H9 (cell line): ENCODE measurements at regions not wholly inside any gene's neighbourhood (a gene's known extent, or its start where the extent isn't known, plus 50 kb on each side); places are given as distances from the start of the nearest gene placed in this dataset.

Experiments used
- DNase-seq: peaks from one replicate; pipeline ENCODE4 v3.0.0-alpha.2; 2017
- H2AFZ ChIP-seq: one replicate; pipeline ENCODE4 v1.6.1; 2013; ENCODE audit warnings: mild to moderate bottlenecking, low read length, control low read depth, moderate library complexity
- H2AK5ac ChIP-seq: 2 replicates; pipeline ENCODE4 v1.6.1; 2013; ENCODE audit warnings: low read length, control low read depth, mixed read lengths; ENCODE audit not compliant: insufficient read length
- H2BK120ac ChIP-seq: one replicate; pipeline ENCODE4 v1.6.1; 2013; ENCODE audit warnings: low read depth, mild to moderate bottlenecking, low read length, control low read depth, inconsistent platforms; ENCODE audit not compliant: poor library complexity, severe bottlenecking
- H2BK12ac ChIP-seq: 2 replicates; pipeline ENCODE4 v1.6.1; 2013; ENCODE audit warnings: low read length, control low read depth, mixed read lengths, low read depth; ENCODE audit not compliant: insufficient read length
- H2BK15ac ChIP-seq: 2 replicates; pipeline ENCODE4 v1.6.1; 2013; ENCODE audit warnings: low read depth, low read length, control low read depth
- H2BK20ac ChIP-seq: one replicate; pipeline ENCODE4 v1.6.1; 2013; ENCODE audit warnings: low read depth, mild to moderate bottlenecking, low read length, control low read depth, inconsistent platforms; ENCODE audit not compliant: poor library complexity, severe bottlenecking
- H2BK5ac ChIP-seq: 2 replicates; pipeline ENCODE4 v1.6.1; 2013; ENCODE audit warnings: low read length, control low read depth, mixed read lengths; ENCODE audit not compliant: insufficient read length
- H3K14ac ChIP-seq: 2 replicates; pipeline ENCODE4 v1.6.1; 2013; ENCODE audit warnings: low read length, control low read depth; ENCODE audit not compliant: insufficient read depth
- H3K18ac ChIP-seq: 2 replicates; pipeline ENCODE4 v1.6.1; 2013; ENCODE audit warnings: low read depth, mild to moderate bottlenecking, mixed read lengths, low read length, control low read depth; ENCODE audit not compliant: insufficient read length
- H3K23ac ChIP-seq: 2 replicates; pipeline ENCODE4 v1.6.1; 2013; ENCODE audit warnings: low read length, control low read depth, mixed read lengths, low read depth; ENCODE audit not compliant: insufficient read length
- H3K23me2 ChIP-seq: 2 replicates; pipeline ENCODE4 v1.6.1; 2013; ENCODE audit warnings: low read depth, mild to moderate bottlenecking, mixed read lengths, low read length, control low read depth; ENCODE audit not compliant: insufficient read length, poor library complexity, severe bottlenecking
- H3K27ac ChIP-seq: 2 replicates; pipeline ENCODE4 v1.5.1; 2013; ENCODE audit warnings: low read length, control low read depth, mixed read lengths, low read depth; ENCODE audit not compliant: insufficient read length
- H3K27me3 ChIP-seq: 2 replicates; pipeline ENCODE4 v1.6.1; 2013; ENCODE audit warnings: low read length, control low read depth, inconsistent platforms; ENCODE audit not compliant: insufficient read depth
- H3K4ac ChIP-seq: 2 replicates; pipeline ENCODE4 v1.6.1; 2013; ENCODE audit warnings: low read depth, mild to moderate bottlenecking, control low read depth, inconsistent platforms, low read length, moderate library complexity
- H3K4me1 ChIP-seq: 2 replicates; pipeline ENCODE4 v1.6.1; 2013; ENCODE audit warnings: low read length, control low read depth, inconsistent platforms; ENCODE audit not compliant: insufficient read depth
- H3K4me2 ChIP-seq: 2 replicates; pipeline ENCODE4 v1.6.1; 2013; ENCODE audit warnings: low read length, control low read depth, mixed read lengths; ENCODE audit not compliant: insufficient read length, insufficient read depth
- H3K56ac ChIP-seq: 2 replicates; pipeline ENCODE4 v1.6.1; 2013; ENCODE audit warnings: low read depth, mild to moderate bottlenecking, mixed read lengths, low read length, control low read depth; ENCODE audit not compliant: insufficient read length
- H3K79me1 ChIP-seq: 2 replicates; pipeline ENCODE4 v1.6.1; 2013; ENCODE audit warnings: low read depth, mild to moderate bottlenecking, moderate library complexity, low read length, control low read depth, inconsistent platforms; ENCODE audit not compliant: insufficient read depth, poor library complexity, severe bottlenecking
- H3K79me2 ChIP-seq: 2 replicates; pipeline ENCODE4 v1.6.1; 2013; ENCODE audit warnings: low read length, control low read depth, inconsistent platforms; ENCODE audit not compliant: insufficient read depth
- H3K9ac ChIP-seq: 2 replicates; pipeline ENCODE4 v1.6.1; 2013; ENCODE audit warnings: low read length, control low read depth, mixed read lengths; ENCODE audit not compliant: insufficient read length; ENCODE audit errors: extremely low read depth
- H3K9me3 ChIP-seq: one replicate; pipeline ENCODE4 v1.6.1; 2013; ENCODE audit warnings: low read depth, low read length, inconsistent platforms; ENCODE audit not compliant: control insufficient read depth
- H3T11ph ChIP-seq: one replicate; pipeline ENCODE4 v1.6.1; 2013; ENCODE audit warnings: mild to moderate bottlenecking, low read length, control low read depth, inconsistent platforms
- H4K20me1 ChIP-seq: one replicate; pipeline ENCODE4 v1.6.1; 2013; ENCODE audit not compliant: control insufficient read depth, insufficient read length, insufficient read depth
- H4K5ac ChIP-seq: 2 replicates; pipeline ENCODE4 v1.6.1; 2013; ENCODE audit warnings: low read depth, mild to moderate bottlenecking, mixed read lengths, low read length, control low read depth; ENCODE audit not compliant: insufficient read length
- H4K8ac ChIP-seq: replicated peaks from 2 replicates; pipeline ENCODE4 v1.6.1; 2013; ENCODE audit warnings: low read length, control low read depth, mixed read lengths, low read depth; ENCODE audit not compliant: insufficient read length
- H4K91ac ChIP-seq: 2 replicates; pipeline ENCODE4 v1.6.1; 2013; ENCODE audit warnings: low read depth, mild to moderate bottlenecking, moderate library complexity, mixed read lengths, low read length, control low read depth; ENCODE audit not compliant: insufficient read length
- H3K27ac Mint-ChIP-seq, 3 experiments: 2 replicates in 2 of 3; 3 replicates in 1 of 3; pipeline ENCODE4 v1.8.0; 2020 to 2021; ENCODE audit warnings: mixed read lengths in 3 of 3, mild to moderate bottlenecking in 1 of 3, moderate library complexity in 1 of 3
- H3K27me3 Mint-ChIP-seq: 2 replicates; pipeline ENCODE4 v1.8.0; 2021; ENCODE audit warnings: low read depth, mild to moderate bottlenecking, moderate library complexity, mixed read lengths
- H3K36me3 Mint-ChIP-seq, 3 experiments: 2 replicates in 2 of 3; 3 replicates in 1 of 3; pipeline ENCODE4 v1.8.0; 2020 to 2021; ENCODE audit warnings: low read depth in 3 of 3, mixed read lengths in 3 of 3; ENCODE audit not compliant: insufficient read depth in 1 of 3
- H3K4me1 Mint-ChIP-seq, 2 experiments: 2 replicates each; pipeline ENCODE4 v1.8.0; 2020; ENCODE audit warnings: mixed read lengths in 2 of 2
- H3K4me3 Mint-ChIP-seq, 2 experiments: 2 replicates in 1 of 2; 3 replicates in 1 of 2; pipeline ENCODE4 v1.8.0; 2020 to 2021; ENCODE audit warnings: mild to moderate bottlenecking in 2 of 2, mixed read lengths in 2 of 2, moderate library complexity in 1 of 2
- H3K9me3 Mint-ChIP-seq, 2 experiments: 2 replicates in 1 of 2; 3 replicates in 1 of 2; pipeline ENCODE4 v1.8.0; 2020; ENCODE audit warnings: mild to moderate bottlenecking in 2 of 2, mixed read lengths in 2 of 2, moderate library complexity in 1 of 2
- WGBS: extraction: QIAGEN DNeasy Blood & Tissue Kit; methylation state at CpG from one replicate; pipeline ENCODE4 v1.1.7; 2013; ENCODE audit warnings: missing lambda C conversion rate, low lambda C conversion rate, mixed read lengths; ENCODE audit not compliant: insufficient read length; ENCODE audit errors: extremely low coverage; 5-methylcytosine and 5-hydroxymethylcytosine counted together
- TF ChIP-seq, protein P1 (sequence below): fragments of 200-600 bp; sonication (generic); conservative IDR thresholded peaks from 3 replicates; pipeline ENCODE4 v1.8.0; 2021; ENCODE audit warnings: antibody characterized with exemption, mild to moderate bottlenecking

DNA sequence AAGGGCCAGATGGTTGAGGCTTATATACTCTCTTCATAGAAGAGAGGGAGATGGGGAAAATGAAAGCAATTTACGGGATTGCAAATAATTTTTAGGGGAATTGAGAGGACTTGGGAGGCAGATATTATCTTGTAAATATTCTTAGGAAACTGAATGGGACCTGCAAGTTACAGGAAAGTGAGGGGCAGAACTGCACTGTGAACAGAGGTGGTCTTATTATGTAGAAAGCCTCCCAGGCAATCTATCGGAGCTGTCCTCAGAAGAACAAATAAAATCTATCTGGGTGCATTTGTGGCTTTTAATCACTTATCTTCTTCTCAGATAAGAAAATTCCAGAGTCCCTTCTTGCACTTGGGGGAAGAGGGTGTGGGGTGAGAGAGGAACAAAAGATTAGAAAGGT, 223.5 kb downstream of the RHOU start:
- H4K5ac ChIP-seq: no peak overlapping the region
- H2BK15ac ChIP-seq: no peak overlapping the region
- no peak overlapping the region for H2BK120ac ChIP-seq
- no peak overlapping the region for H3K18ac ChIP-seq
- no peak overlapping the region for H3K56ac ChIP-seq
- no peak overlapping the region for H3K14ac ChIP-seq
- peaks cover 21 to 24% of the 10 kb centered on the region in 2 experiments for H3K4me1 Mint-ChIP-seq
- no peak overlapping the region for H3K4me3 Mint-ChIP-seq
- H3K23ac ChIP-seq: no peak overlapping the region
- no peaks in the 10 kb centered on the region for H3K79me2 ChIP-seq
- WGBS: no CpG with 5 or more reads among the region's 2 CpGs
- H3K4me1 ChIP-seq: no peaks in the 10 kb centered on the region
- no peak overlapping the region for H2BK20ac ChIP-seq
- no peak overlapping the region for H2BK5ac ChIP-seq
- no peak overlapping the region for H2BK12ac ChIP-seq
- no peak for DNase-seq
- no peaks in the 10 kb centered on the region for H4K20me1 ChIP-seq
- TF ChIP-seq, protein P1, sequence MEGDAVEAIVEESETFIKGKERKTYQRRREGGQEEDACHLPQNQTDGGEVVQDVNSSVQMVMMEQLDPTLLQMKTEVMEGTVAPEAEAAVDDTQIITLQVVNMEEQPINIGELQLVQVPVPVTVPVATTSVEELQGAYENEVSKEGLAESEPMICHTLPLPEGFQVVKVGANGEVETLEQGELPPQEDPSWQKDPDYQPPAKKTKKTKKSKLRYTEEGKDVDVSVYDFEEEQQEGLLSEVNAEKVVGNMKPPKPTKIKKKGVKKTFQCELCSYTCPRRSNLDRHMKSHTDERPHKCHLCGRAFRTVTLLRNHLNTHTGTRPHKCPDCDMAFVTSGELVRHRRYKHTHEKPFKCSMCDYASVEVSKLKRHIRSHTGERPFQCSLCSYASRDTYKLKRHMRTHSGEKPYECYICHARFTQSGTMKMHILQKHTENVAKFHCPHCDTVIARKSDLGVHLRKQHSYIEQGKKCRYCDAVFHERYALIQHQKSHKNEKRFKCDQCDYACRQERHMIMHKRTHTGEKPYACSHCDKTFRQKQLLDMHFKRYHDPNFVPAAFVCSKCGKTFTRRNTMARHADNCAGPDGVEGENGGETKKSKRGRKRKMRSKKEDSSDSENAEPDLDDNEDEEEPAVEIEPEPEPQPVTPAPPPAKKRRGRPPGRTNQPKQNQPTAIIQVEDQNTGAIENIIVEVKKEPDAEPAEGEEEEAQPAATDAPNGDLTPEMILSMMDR: no peak
- no peak overlapping the region for H2AFZ ChIP-seq
- H3K9me3 Mint-ChIP-seq: peaks cover 6 to 10% of the 10 kb centered on the region in 2 experiments
- no peak overlapping the region for H3K4ac ChIP-seq
- no peak overlapping the region for H2AK5ac ChIP-seq
- no peak overlapping the region for H3K9ac ChIP-seq
- no peak overlapping the region for H4K91ac ChIP-seq
- H3K27ac Mint-ChIP-seq: no peak overlapping the region
- no peak overlapping the region for H4K8ac ChIP-seq
- H3K27ac ChIP-seq: no peak overlapping the region
- peaks cover 6% of the 10 kb centered on the region for H3K27me3 Mint-ChIP-seq
- H3K23me2 ChIP-seq: no peaks in the 10 kb centered on the region
- peaks cover 0 to 7% (median 1%) of the 10 kb centered on the region in 3 experiments; a peak in 3 of 7 replicates for H3K36me3 Mint-ChIP-seq
- no peaks in the 10 kb centered on the region for H3K27me3 ChIP-seq
- H3K4me2 ChIP-seq: no peak overlapping the region
- no peaks in the 10 kb centered on the region for H3K79me1 ChIP-seq
- no peak overlapping the region for H3T11ph ChIP-seq
- H3K9me3 ChIP-seq: no peaks in the 10 kb centered on the region
